Panc1 (cell line): ENCODE measurements at regions not wholly inside any gene's neighbourhood (a gene's known extent, or its start where the extent isn't known, plus 50 kb on each side); places are given as distances from the start of the nearest gene placed in this dataset.

Experiments
- ATAC-seq: fragments of 200-7000 bp; cut with Tn5 transposase; 2 replicates; pipeline ENCODE4 v1.9.1; 2020; ENCODE audit warnings: mild to moderate bottlenecking, moderate library complexity
- BruUV-seq: library from RNA; stranded (reverse); fragments of 400-500 nt; replicated peaks from 2 replicates; lab custom pipeline; 2021; lab: Mats Ljungman, UMichigan
- CTCF ChIA-PET: fragments of 300-600 bp; sonication (Branson Sonifier 250); formaldehyde crosslinking; loops from one replicate; lab custom pipeline; 2022; ENCODE audit warnings: antibody characterized with exemption; lab: Charles Lee
- POLR2A ChIA-PET: fragments of 300-600 bp; sonication (Branson Sonifier 250); formaldehyde crosslinking; loops from one replicate; lab custom pipeline; 2022; ENCODE audit warnings: antibody characterized with exemption; lab: Charles Lee
- DNase-seq: peaks from one replicate; pipeline ENCODE4 v3.0.0-alpha.2; 2010; ENCODE audit warnings: low read depth, low spot score
- H3K27ac ChIP-seq: 2 replicates; pipeline ENCODE4 v1.5.1; 2011; ENCODE audit warnings: mild to moderate bottlenecking, low read length, inconsistent platforms
- H3K27me3 ChIP-seq: fragments of 200-500 bp; sonication (Bioruptor generic); 2 replicates; pipeline ENCODE4 v1.6.0; 2014; ENCODE audit warnings: low read length, inconsistent platforms; ENCODE audit not compliant: control insufficient read depth, insufficient read depth
- H3K36me3 ChIP-seq: fragments of 200-500 bp; sonication (Bioruptor generic); 2 replicates; pipeline ENCODE4 v1.5.1; 2014; ENCODE audit warnings: inconsistent platforms, mild to moderate bottlenecking, low read length, moderate library complexity; ENCODE audit not compliant: control insufficient read depth, insufficient read depth
- H3K4me1 ChIP-seq: 2 replicates; pipeline ENCODE4 v1.5.1; 2011; ENCODE audit warnings: inconsistent platforms, mild to moderate bottlenecking, low read length, moderate library complexity; ENCODE audit not compliant: control insufficient read depth, insufficient read depth
- H3K4me3 ChIP-seq, 2 experiments: 2 replicates each; pipeline ENCODE4 v1.5.1; 2011 to 2012; ENCODE audit warnings: low read depth in 2 of 2, low read length in 2 of 2, mild to moderate bottlenecking in 2 of 2, inconsistent platforms in 1 of 2, moderate library complexity in 1 of 2
- H3K9me3 ChIP-seq: fragments of 200-500 bp; sonication (Bioruptor generic); 2 replicates; pipeline ENCODE4 v1.5.1; 2014; ENCODE audit warnings: low read depth, mild to moderate bottlenecking, inconsistent platforms, low read length, moderate library complexity; ENCODE audit not compliant: control insufficient read depth, insufficient read depth
- POLR2AphosphoS5 ChIP-seq: IDR thresholded peaks from 2 replicates; pipeline ENCODE4 v1.6.1; 2012; ENCODE audit warnings: mild to moderate bottlenecking, low read depth, low read length, moderate library complexity
- SIN3A ChIP-seq: IDR thresholded peaks from 2 replicates; pipeline ENCODE4 v1.6.1; 2012; ENCODE audit warnings: low read depth, mild to moderate bottlenecking, low read length, moderate library complexity, borderline replicate concordance; ENCODE audit not compliant: insufficient read depth
- TCF7L2 ChIP-seq: IDR thresholded peaks from 2 replicates; pipeline ENCODE4 v1.6.1; 2011; ENCODE audit warnings: mild to moderate bottlenecking, low read depth, low read length, inconsistent platforms
- in situ Hi-C: cut with HindIII; loops from 2 replicates; pipeline ENCODE4 v1.10.0; 2016; ENCODE audit warnings: low sequenced_read_pairs, low pct_unique_long_range_greater_than_20kb
- intact Hi-C: fragments of 100-400 bp; cut with micrococcal nuclease; formaldehyde crosslinking; loops from one replicate; pipeline ENCODE4 v1.10.0; 2022; ENCODE audit not compliant: unreplicated experiment
- TF ChIP-seq, protein P1 (sequence below): fragments of 450-650 bp; IDR thresholded peaks from 2 replicates; pipeline ENCODE4 v1.5.1; 2017; ENCODE audit warnings: mild to moderate bottlenecking
- TF ChIP-seq, protein P2 (sequence below), 2 experiments: IDR thresholded peaks; 2 replicates each; pipeline ENCODE4 v1.6.1; 2011 to 2012; ENCODE audit warnings: low read depth in 2 of 2, control low read depth in 1 of 2, low read length in 1 of 2, mild to moderate bottlenecking in 1 of 2, moderate library complexity in 1 of 2; ENCODE audit not compliant: insufficient read depth in 1 of 2

DNA sequence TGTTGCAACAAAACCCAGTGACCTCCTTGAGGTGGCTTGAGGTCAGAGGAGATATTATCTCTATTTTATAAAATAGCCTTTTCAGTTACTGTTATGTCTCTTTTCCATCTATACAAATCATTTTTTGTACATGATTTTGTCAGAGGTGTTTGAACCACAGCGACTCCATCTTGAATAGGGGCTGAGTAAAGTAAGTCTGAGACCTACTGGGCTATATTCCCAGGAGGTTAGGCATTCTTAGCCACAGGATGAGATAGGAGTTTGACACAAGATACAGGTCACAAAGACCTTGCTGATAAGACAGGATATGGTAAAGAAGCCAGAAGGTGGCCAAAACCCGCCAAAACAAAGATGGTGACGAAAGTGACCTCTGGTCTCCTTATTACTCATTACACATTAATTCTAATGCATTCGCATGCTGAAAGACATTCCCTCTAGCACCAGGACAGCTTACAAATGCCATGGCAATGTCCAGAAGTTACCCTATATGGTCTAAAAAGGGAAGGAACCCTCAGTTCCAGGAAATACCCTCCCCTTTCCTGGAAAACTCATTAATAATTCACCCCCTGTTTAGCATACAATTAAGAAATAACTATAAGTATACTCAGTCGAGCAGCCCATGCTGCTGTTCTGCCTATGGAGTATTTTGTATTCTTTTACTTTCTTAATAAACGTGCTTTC, 283.9 kb upstream of the ISL1 start:
- BruUV-seq = no TSS peak
- H3K36me3 ChIP-seq = no peaks in the 10 kb centered on the region
- ATAC-seq (no peak), DNase-seq (no peak)
- TF ChIP-seq TCF7L2 (no peak), POLR2AphosphoS5 (no peak), SIN3A (no peak)
- TF ChIP-seq, protein P1, sequence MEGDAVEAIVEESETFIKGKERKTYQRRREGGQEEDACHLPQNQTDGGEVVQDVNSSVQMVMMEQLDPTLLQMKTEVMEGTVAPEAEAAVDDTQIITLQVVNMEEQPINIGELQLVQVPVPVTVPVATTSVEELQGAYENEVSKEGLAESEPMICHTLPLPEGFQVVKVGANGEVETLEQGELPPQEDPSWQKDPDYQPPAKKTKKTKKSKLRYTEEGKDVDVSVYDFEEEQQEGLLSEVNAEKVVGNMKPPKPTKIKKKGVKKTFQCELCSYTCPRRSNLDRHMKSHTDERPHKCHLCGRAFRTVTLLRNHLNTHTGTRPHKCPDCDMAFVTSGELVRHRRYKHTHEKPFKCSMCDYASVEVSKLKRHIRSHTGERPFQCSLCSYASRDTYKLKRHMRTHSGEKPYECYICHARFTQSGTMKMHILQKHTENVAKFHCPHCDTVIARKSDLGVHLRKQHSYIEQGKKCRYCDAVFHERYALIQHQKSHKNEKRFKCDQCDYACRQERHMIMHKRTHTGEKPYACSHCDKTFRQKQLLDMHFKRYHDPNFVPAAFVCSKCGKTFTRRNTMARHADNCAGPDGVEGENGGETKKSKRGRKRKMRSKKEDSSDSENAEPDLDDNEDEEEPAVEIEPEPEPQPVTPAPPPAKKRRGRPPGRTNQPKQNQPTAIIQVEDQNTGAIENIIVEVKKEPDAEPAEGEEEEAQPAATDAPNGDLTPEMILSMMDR = no peak
- TF ChIP-seq, protein P2, sequence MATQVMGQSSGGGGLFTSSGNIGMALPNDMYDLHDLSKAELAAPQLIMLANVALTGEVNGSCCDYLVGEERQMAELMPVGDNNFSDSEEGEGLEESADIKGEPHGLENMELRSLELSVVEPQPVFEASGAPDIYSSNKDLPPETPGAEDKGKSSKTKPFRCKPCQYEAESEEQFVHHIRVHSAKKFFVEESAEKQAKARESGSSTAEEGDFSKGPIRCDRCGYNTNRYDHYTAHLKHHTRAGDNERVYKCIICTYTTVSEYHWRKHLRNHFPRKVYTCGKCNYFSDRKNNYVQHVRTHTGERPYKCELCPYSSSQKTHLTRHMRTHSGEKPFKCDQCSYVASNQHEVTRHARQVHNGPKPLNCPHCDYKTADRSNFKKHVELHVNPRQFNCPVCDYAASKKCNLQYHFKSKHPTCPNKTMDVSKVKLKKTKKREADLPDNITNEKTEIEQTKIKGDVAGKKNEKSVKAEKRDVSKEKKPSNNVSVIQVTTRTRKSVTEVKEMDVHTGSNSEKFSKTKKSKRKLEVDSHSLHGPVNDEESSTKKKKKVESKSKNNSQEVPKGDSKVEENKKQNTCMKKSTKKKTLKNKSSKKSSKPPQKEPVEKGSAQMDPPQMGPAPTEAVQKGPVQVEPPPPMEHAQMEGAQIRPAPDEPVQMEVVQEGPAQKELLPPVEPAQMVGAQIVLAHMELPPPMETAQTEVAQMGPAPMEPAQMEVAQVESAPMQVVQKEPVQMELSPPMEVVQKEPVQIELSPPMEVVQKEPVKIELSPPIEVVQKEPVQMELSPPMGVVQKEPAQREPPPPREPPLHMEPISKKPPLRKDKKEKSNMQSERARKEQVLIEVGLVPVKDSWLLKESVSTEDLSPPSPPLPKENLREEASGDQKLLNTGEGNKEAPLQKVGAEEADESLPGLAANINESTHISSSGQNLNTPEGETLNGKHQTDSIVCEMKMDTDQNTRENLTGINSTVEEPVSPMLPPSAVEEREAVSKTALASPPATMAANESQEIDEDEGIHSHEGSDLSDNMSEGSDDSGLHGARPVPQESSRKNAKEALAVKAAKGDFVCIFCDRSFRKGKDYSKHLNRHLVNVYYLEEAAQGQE (IDR thresholded peaks at IDR 0.05; ENCODE audit: insufficient read depth in 1 of 2, low read depth in 2 of 2, low read length in 1 of 2) = no peak
- H3K4me1 ChIP-seq = no peaks in the 10 kb centered on the region
- ChIA-PET CTCF (no interaction called here), POLR2A (no interaction called here)
- no peak overlapping the region for H3K4me3 ChIP-seq
- no peaks in the 10 kb centered on the region for H3K27me3 ChIP-seq
- in situ Hi-C loops (no loop called here), intact Hi-C loops (no loop called here)
- no peak overlapping the region for H3K27ac ChIP-seq
- H3K9me3 ChIP-seq = no peaks in the 10 kb centered on the region

DNA sequence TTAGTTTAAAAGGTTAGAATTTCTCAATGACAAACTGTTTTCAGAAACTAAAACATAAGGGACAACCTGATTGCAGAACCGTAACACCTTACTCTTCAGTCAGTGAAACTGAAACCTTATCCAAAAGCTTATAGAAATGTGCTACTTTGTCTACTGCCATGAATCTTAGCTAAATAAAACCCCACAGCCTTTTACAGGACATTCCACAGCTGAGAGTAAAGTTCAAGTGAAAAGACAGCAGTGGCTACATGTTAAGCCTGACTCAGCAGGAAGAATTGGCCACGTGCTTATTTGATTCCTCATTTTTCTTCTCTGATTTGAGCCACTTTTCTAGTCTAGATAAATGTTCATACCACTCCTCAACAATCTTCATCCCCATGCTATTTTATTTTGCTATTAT, 278.7 kb upstream of the ISL1 start:
- in situ Hi-C loops (no loop called here), intact Hi-C loops (no loop called here)
- BruUV-seq = no TSS peak
- DNase-seq (no peak), ATAC-seq (no peak)
- Histone ChIP-seq H3K27me3 (no peaks in the 10 kb centered on the region), H3K9me3 (no peaks in the 10 kb centered on the region), H3K4me3 (no peak overlapping the region), H3K36me3 (no peaks in the 10 kb centered on the region), H3K4me1 (no peaks in the 10 kb centered on the region), H3K27ac (no peak overlapping the region)
- POLR2A ChIA-PET = no interaction called here
- no peak for TF ChIP-seq TCF7L2
- TF ChIP-seq, protein P2 (IDR thresholded peaks at IDR 0.05; ENCODE audit: insufficient read depth in 1 of 2, low read depth in 2 of 2, low read length in 1 of 2) = no peak
- no peak for TF ChIP-seq POLR2AphosphoS5
- TF ChIP-seq, protein P1 = no peak
- TF ChIP-seq SIN3A = no peak
- CTCF ChIA-PET = no interaction called here
